ENCODE measurements at regions not wholly inside any gene's neighbourhood (a gene's known extent, or its start where the extent isn't known, plus 50 kb on each side); places are given as distances from the start of the nearest gene placed in this dataset.
"Not testable (repeated sequence)": the region's sequence is repeated elsewhere in the genome, so short reads cannot be mapped to it uniquely, and the experiment has no call there.

DNA sequence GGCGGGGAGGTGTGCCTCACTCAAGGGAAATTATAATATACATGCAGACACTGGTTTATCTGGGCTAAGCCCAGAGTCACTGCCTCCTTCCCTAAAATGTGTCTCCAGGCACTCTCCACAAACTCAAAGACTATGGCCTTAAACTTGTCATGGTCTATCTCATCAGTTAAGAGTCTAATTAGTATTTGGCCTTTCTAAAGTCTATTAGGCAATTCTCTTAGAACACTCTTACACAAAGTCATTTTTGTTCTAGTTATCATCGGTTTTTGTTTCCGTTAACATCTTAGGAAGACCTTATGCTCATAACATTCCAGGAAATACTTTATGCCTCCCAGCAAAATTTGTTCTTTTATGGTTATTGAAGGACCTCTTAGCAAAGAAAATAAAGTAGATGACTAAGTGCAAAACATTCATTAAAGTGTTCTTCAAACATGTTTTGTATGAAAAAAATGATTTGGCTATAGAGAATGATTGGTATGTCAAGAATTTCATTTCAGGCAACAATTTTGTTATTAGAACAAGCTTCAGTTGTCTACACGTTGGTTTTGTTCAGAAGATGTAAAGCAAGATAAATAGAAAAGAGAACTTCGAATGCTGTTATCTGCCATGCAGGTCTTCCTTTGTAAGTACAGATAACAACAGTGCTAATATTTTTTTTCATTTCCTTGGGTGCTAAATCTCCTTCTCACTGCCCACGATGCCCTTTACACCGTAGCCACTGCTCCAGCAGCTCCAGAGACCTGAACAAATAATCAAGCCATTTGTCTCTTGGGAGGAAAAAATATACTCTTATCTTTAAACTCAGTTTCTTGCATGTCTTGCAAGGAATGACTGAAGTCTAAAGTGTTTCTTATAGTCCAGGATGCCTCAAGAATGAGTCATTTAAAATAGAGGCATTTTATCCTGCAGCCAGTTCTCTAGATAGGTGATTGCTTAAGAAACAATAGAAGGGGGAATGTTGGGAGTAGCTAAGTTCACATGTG is 170.4 kb downstream of the HTR1B start:
- Histone ChIP-seq H3K27me3 (no peaks in the 10 kb centered on the region), H3K4me3 (no peak overlapping the region), H3K36me3 (no peaks in the 10 kb centered on the region), H3K4me1 (no peaks in the 10 kb centered on the region), H3K27ac (no peak overlapping the region), H3K9me3 (no peaks in the 10 kb centered on the region)
- no peak for TF ChIP-seq POLR2A (IDR thresholded peaks at IDR 0.05)
- TF ChIP-seq, protein P1, sequence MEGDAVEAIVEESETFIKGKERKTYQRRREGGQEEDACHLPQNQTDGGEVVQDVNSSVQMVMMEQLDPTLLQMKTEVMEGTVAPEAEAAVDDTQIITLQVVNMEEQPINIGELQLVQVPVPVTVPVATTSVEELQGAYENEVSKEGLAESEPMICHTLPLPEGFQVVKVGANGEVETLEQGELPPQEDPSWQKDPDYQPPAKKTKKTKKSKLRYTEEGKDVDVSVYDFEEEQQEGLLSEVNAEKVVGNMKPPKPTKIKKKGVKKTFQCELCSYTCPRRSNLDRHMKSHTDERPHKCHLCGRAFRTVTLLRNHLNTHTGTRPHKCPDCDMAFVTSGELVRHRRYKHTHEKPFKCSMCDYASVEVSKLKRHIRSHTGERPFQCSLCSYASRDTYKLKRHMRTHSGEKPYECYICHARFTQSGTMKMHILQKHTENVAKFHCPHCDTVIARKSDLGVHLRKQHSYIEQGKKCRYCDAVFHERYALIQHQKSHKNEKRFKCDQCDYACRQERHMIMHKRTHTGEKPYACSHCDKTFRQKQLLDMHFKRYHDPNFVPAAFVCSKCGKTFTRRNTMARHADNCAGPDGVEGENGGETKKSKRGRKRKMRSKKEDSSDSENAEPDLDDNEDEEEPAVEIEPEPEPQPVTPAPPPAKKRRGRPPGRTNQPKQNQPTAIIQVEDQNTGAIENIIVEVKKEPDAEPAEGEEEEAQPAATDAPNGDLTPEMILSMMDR (IDR thresholded peaks at IDR 0.05) = no peak
- DNase-seq = no peak

DNA sequence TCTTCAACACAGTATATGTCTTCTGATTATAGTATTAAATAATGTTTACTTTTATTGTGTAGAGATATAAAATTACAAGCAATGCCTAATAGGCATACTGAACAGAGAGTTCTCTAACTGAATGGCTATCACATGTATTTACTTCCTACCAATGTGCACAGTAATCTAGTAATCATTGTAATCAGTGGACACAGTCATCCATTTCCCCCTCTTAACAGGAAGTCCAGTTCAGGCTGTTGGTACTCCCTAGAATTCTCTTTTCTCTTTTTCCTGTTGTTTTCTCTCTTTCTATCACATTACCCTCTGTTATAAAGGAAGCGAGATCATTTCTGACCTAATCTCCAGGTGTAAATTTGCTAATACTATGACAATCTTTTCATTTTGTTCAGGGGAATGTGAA is 172.5 kb downstream of the HTR1B start:
- TF ChIP-seq, protein P1 (IDR thresholded peaks at IDR 0.05) = no peak
- TF ChIP-seq POLR2A (IDR thresholded peaks at IDR 0.05) = no peak

DNA sequence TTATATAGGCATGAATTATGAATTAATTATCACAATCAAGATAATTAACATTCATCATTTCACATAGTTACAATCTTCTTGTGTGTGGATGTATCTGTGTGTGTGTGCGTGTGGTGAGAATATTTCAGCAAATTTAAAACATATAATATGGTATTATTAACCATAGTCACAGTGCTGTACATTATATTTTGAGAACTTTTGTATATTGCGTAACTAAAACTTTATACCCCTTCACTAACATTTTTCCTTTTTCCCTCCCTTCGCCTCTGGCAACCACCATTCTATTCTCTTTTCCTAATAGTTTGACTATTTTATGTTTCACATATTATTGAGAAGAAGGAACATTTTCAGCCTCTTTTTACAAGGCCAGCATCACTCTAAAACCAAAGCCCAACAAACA is 176.8 kb downstream of the HTR1B start:
- no peak overlapping the region for H3K4me3 ChIP-seq
- no peaks in the 10 kb centered on the region for H3K4me1 ChIP-seq
- H3K9me3 ChIP-seq = no peaks in the 10 kb centered on the region
- no peaks in the 10 kb centered on the region for H3K36me3 ChIP-seq
- TF ChIP-seq POLR2A (IDR thresholded peaks at IDR 0.05) = no peak
- DNase-seq = no peak
- no peak overlapping the region for H3K27ac ChIP-seq
- no peaks in the 10 kb centered on the region for H3K27me3 ChIP-seq

More for the DNA sequence above, 172.5 kb downstream of the HTR1B start:
- DNase-seq = no peak
- no peak overlapping the region for H3K27ac ChIP-seq
- H3K36me3 ChIP-seq = no peaks in the 10 kb centered on the region
- no peaks in the 10 kb centered on the region for H3K9me3 ChIP-seq
- H3K4me1 ChIP-seq = no peaks in the 10 kb centered on the region
- H3K27me3 ChIP-seq = no peaks in the 10 kb centered on the region
- no peak overlapping the region for H3K4me3 ChIP-seq

DNA sequence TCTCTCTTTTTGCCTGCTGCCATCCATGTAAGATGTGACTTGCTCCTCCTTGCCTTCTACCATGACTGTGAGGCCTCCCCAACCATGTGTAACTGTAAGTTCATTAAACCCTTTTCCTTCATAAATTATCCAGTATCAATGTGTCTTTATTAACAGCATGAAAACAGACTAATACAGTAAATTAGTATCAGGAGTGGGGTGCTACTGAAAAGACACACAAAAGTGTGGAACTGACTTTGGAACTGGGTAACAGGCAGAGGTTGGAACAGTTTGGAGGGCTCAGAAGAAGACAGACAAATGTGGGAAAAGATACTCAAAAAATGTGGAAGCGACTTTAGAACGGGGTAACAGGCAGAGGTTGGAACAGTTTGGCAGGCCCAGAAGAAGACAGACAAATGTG is 189.4 kb downstream of the HTR1B start:
- no peaks in the 10 kb centered on the region for H3K27me3 ChIP-seq
- no peaks in the 10 kb centered on the region for H3K36me3 ChIP-seq
- no peak overlapping the region for H3K4me3 ChIP-seq
- TF ChIP-seq POLR2A (IDR thresholded peaks at IDR 0.05) = no peak
- TF ChIP-seq, protein P1 (IDR thresholded peaks at IDR 0.05) = no peak
- DNase-seq = no peak
- H3K27ac ChIP-seq = no peak overlapping the region
- no peaks in the 10 kb centered on the region for H3K4me1 ChIP-seq
- H3K9me3 ChIP-seq = peaks cover 0 to 5% (median 0%) of the 10 kb centered on the region in 4 donors

DNA sequence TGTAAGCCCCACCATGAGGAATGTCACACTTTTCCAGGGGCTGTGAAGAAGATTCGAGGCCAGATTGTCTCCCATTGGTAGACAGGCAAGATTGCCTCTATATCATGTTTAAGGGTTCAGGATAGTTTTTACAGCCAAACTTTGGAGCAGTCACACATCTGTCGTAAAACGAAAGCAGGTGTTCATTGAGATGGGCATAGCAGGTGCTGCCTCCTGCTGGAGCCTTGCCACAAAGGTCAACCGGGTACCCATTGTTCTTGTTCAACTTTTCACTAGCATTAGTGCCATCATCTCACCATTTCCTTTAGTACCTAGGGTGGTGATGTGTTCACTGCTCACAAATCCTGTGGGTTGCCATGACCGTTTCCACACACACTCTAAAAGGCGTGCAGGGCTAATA is 198.3 kb downstream of the HTR1B start:
- no peaks in the 10 kb centered on the region for H3K36me3 ChIP-seq
- no peaks in the 10 kb centered on the region for H3K27me3 ChIP-seq
- no peak for DNase-seq
- TF ChIP-seq, protein P1 (IDR thresholded peaks at IDR 0.05) = no peak
- no peak for TF ChIP-seq POLR2A (IDR thresholded peaks at IDR 0.05)
- no peak overlapping the region for H3K27ac ChIP-seq
- no peaks in the 10 kb centered on the region for H3K9me3 ChIP-seq
- no peaks in the 10 kb centered on the region for H3K4me1 ChIP-seq
- no peak overlapping the region for H3K4me3 ChIP-seq

DNA sequence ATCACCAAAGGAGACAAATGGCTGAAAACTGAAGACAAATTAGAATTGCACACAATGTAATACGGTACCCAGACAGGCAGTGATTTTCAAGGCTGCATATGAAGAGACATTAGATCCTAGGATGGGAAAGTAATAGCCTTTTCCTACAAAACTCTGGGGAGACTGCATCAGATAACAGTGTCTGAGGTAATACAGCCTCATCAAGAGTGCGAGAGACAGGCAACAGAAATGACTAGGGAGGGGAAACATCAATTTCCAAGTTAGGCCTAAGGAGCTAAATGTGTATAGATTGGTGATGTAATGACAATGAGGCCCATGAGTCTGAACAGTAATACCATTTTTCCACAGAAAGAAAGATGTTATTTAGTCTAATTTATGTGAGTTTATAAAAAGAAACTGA is 200.3 kb downstream of the HTR1B start:
- H3K27me3 ChIP-seq = no peaks in the 10 kb centered on the region
- H3K27ac ChIP-seq = no peak overlapping the region
- no peaks in the 10 kb centered on the region for H3K4me1 ChIP-seq
- DNase-seq = no peak
- no peaks in the 10 kb centered on the region for H3K36me3 ChIP-seq
- H3K9me3 ChIP-seq = no peaks in the 10 kb centered on the region
- no peak for TF ChIP-seq POLR2A (IDR thresholded peaks at IDR 0.05)
- TF ChIP-seq, protein P1 (IDR thresholded peaks at IDR 0.05) = no peak
- no peak overlapping the region for H3K4me3 ChIP-seq

DNA sequence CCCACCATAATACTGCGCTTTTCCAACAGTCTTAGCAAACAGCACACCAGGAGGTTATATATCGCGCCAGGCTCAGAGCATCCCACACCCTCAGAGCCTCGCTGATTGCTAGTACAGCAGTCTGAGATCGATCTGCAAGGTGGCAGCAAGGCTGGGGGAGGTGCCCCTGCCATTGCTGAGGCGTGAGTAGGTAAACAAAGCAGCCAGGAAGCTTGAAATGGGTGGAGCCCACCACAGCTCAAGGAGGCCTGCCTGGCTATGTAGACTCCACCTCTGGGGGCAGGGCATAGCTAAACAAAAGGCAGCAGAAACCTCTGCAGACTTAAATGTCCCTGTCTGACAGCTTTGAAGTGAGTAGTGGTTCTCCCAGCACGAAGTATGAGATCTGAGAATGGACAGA is 211.5 kb downstream of the HTR1B start:
- not testable (repeated sequence) for H3K4me3 ChIP-seq, DNase-seq, H3K27ac ChIP-seq, H3K4me1 ChIP-seq, H3K36me3 ChIP-seq, H3K27me3 ChIP-seq, H3K9me3 ChIP-seq

Measured in Peyer's patch (tissue), 4 donors.